D721Med (cell line): ENCODE measurements at regions not wholly inside any gene's neighbourhood (a gene's known extent, or its start where the extent isn't known, plus 50 kb on each side); places are given as distances from the start of the nearest gene placed in this dataset.

Experiments used
- DNase-seq: peaks from one replicate; pipeline ENCODE4 v3.0.0; 2011; ENCODE audit warnings: low spot score; ENCODE audit not compliant: insufficient read length
- FAIRE-seq: peaks from 2 replicates; lab custom pipeline; 2011; peaks lifted over from hg19 to GRCh38; lab: Jason Lieb, UNC
- CTCF ChIP-seq: IDR thresholded peaks from 2 replicates; pipeline ENCODE4 v1.5.1; 2012; ENCODE audit warnings: mild to moderate bottlenecking, control low read depth; ENCODE audit not compliant: insufficient read depth; ENCODE audit errors: missing control alignments

- DNase-seq: no peak
- FAIRE-seq: no peak
These were observed 117.4 kb upstream of the FOXA2 start for GRCh38 chr20:22701679-22702308.

GRCh38 chr20:22703843-22704242, 119.5 kb upstream of the FOXA2 start:
- TF ChIP-seq CTCF: no peak
- DNase-seq (no peak), FAIRE-seq (no peak)

More at GRCh38 chr20:22701679-22702308, 117.4 kb upstream of the FOXA2 start:
- TF ChIP-seq CTCF: no peak

GRCh38 chr20:22711971-22712755, 127.8 kb upstream of the FOXA2 start:
- FAIRE-seq (no peak), DNase-seq (no peak)
- no peak for TF ChIP-seq CTCF

- FAIRE-seq (no peak), DNase-seq (no peak)
- TF ChIP-seq CTCF: no peak
These were observed 132.5 kb upstream of the FOXA2 start for GRCh38 chr20:22716821-22717351.

- TF ChIP-seq CTCF: no peak
- FAIRE-seq: no peak
- no peak for DNase-seq
These were observed 133.1 kb upstream of the FOXA2 start for GRCh38 chr20:22717466-22717865.

GRCh38 chr20:22719167-22719591, 134.8 kb upstream of the FOXA2 start:
- FAIRE-seq (no peak), DNase-seq (no peak)
- TF ChIP-seq CTCF: no peak

GRCh38 chr20:22720206-22720605, 135.8 kb upstream of the FOXA2 start:
- no peak for DNase-seq
- FAIRE-seq: no peak

More at GRCh38 chr20:22720206-22720605, 135.8 kb upstream of the FOXA2 start:
- TF ChIP-seq CTCF: no peak
